IMR-90 (cell line): ENCODE measurements at regions not wholly inside any gene's neighbourhood (a gene's known extent, or its start where the extent isn't known, plus 50 kb on each side); places are given as distances from the start of the nearest gene placed in this dataset.

Experiments used
- BHLHE40 ChIP-seq: fragments of 150-350 bp; IDR thresholded peaks from 2 replicates; pipeline ENCODE4 v1.6.1; 2016; ENCODE audit warnings: mild to moderate bottlenecking, low read depth, low read length
- CEBPB ChIP-seq: IDR thresholded peaks from 2 replicates; pipeline ENCODE4 v1.6.1; 2012; ENCODE audit warnings: low read depth, low read length, improper control_type of control experiment
- CTCF ChIP-seq: conservative IDR thresholded peaks from 2 replicates; pipeline ENCODE4 v1.5.1; 2012; ENCODE audit warnings: mild to moderate bottlenecking, low read depth, low read length, improper control_type of control experiment
- FOS ChIP-seq: fragments of 150-350 bp; IDR thresholded peaks from 2 replicates; pipeline ENCODE4 v1.6.1; 2016; ENCODE audit warnings: low read depth, low read length
- MAFK ChIP-seq: IDR thresholded peaks from 2 replicates; pipeline ENCODE4 v1.6.1; 2012; ENCODE audit warnings: low read depth, low read length, improper control_type of control experiment
- MAZ ChIP-seq: IDR thresholded peaks from 2 replicates; pipeline ENCODE4 v1.6.1; 2012; ENCODE audit warnings: low read depth, mild to moderate bottlenecking, low read length, improper control_type of control experiment, moderate library complexity, borderline replicate concordance
- MXI1 ChIP-seq: IDR thresholded peaks from 2 replicates; pipeline ENCODE4 v1.6.1; 2012; ENCODE audit warnings: low read depth, mild to moderate bottlenecking, low read length, moderate library complexity, borderline replicate concordance
- NFE2L2 ChIP-seq: fragments of 150-350 bp; IDR thresholded peaks from 2 replicates; pipeline ENCODE4 v1.6.1; 2016; ENCODE audit warnings: low read depth, mild to moderate bottlenecking, low read length
- POLR2A ChIP-seq: IDR thresholded peaks from 2 replicates; pipeline ENCODE4 v1.6.1; 2012; ENCODE audit warnings: mild to moderate bottlenecking, low read depth, low read length
- RAD21 ChIP-seq: IDR thresholded peaks from 2 replicates; pipeline ENCODE4 v1.6.1; 2012; ENCODE audit warnings: low read length, improper control_type of control experiment
- RCOR1 ChIP-seq: IDR thresholded peaks from 2 replicates; pipeline ENCODE4 v1.6.1; 2012; ENCODE audit warnings: mild to moderate bottlenecking, low read length, improper control_type of control experiment; ENCODE audit not compliant: insufficient replicate concordance
- RFX5 ChIP-seq: IDR thresholded peaks from 2 replicates; pipeline ENCODE4 v1.8.0; 2012; ENCODE audit warnings: low read depth, mild to moderate bottlenecking, low read length, moderate library complexity
- SMC3 ChIP-seq: fragments of 150-350 bp; IDR thresholded peaks from 2 replicates; pipeline ENCODE4 v1.6.1; 2016; ENCODE audit warnings: low read depth, mild to moderate bottlenecking, antibody characterized with exemption, low read length, moderate library complexity
- USF2 ChIP-seq: fragments of 150-350 bp; IDR thresholded peaks from 2 replicates; pipeline ENCODE4 v1.6.1; 2017; ENCODE audit warnings: mild to moderate bottlenecking, antibody characterized with exemption, low read length, low read depth

- no peak for TF ChIP-seq POLR2A
- TF ChIP-seq CTCF, result no peak
- no peak for TF ChIP-seq RFX5
- no peak for TF ChIP-seq RCOR1
- no peak for TF ChIP-seq USF2
- TF ChIP-seq MAFK, result no peak
- TF ChIP-seq RAD21, result no peak
- no peak for TF ChIP-seq BHLHE40
- TF ChIP-seq MAZ, result no peak
- no peak for TF ChIP-seq CEBPB
- no peak for TF ChIP-seq MXI1
- TF ChIP-seq FOS, result no peak
- no peak for TF ChIP-seq SMC3
- no peak for TF ChIP-seq NFE2L2
Measured at GRCh38 chr11:107179829-107180228, 161.6 kb upstream of the GUCY1A2 start.
